ENCODE measurements at regions not wholly inside any gene's neighbourhood (a gene's known extent, or its start where the extent isn't known, plus 50 kb on each side); places are given as distances from the start of the nearest gene placed in this dataset.

GRCh38 chr11:79720115-79720514, 279.3 kb upstream of the TENM4 start:
- TF ChIP-seq CTCF (IDR thresholded peaks at IDR 0.05) = no peak
- no peak for TF ChIP-seq REST (IDR thresholded peaks at IDR 0.05; ENCODE audit: insufficient read depth in 1 of 2, low read depth in 2 of 2, low read length in 1 of 2)
- no peak for TF ChIP-seq POLR2AphosphoS5 (IDR thresholded peaks at IDR 0.05; ENCODE audit: low read depth, low read length)
- no peak for TF ChIP-seq TCF7L2 (IDR thresholded peaks at IDR 0.05; ENCODE audit: low read depth, low read length)

Data from Panc1 (cell line).